Liver (tissue), 3 donors: ENCODE measurements at regions not wholly inside any gene's neighbourhood (a gene's known extent, or its start where the extent isn't known, plus 50 kb on each side); places are given as distances from the start of the nearest gene placed in this dataset.

Experiments
- RAD21 ChIP-seq, 2 donors: IDR thresholded peaks; 2 replicates each; pipeline ENCODE4 v1.6.1; 2016; ENCODE audit warnings: antibody characterized with exemption in 2 of 2, mild to moderate bottlenecking in 2 of 2
- TF ChIP-seq, protein P1 (sequence below): fragments of 150-350 bp; IDR thresholded peaks from 2 replicates; pipeline ENCODE4 v1.5.1; 2017; ENCODE audit warnings: improper control_type of control experiment, low read depth, low read length; ENCODE audit not compliant: missing input control
- TF ChIP-seq, protein P2 (sequence below): IDR thresholded peaks from 2 replicates; pipeline ENCODE4 v1.6.1; 2016; ENCODE audit warnings: antibody characterized with exemption
- donor health status: healthy.
- donor health status: healthy.

DNA sequence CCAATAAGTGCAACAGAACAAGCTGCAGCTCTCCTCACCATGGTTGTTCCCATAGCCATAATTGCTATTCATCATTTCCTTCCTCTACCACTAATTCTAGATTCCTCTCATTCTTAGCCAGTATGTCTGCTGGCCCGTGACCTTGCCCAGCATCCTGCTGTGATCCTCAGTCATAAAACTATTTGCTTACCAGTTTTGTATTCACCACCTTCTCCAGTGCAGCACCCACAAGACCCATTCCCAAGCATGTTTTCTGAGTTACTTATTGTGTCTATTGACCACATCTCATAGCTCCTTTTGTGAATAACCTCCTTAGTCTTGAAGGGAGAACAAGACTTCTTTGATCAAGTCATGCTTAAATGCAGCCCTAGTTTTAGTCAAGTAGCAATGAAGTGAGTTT is 488.0 kb upstream of the CTNND2 start:
- TF ChIP-seq RAD21 (IDR thresholded peaks at IDR 0.05), result no peak
- TF ChIP-seq, protein P1, sequence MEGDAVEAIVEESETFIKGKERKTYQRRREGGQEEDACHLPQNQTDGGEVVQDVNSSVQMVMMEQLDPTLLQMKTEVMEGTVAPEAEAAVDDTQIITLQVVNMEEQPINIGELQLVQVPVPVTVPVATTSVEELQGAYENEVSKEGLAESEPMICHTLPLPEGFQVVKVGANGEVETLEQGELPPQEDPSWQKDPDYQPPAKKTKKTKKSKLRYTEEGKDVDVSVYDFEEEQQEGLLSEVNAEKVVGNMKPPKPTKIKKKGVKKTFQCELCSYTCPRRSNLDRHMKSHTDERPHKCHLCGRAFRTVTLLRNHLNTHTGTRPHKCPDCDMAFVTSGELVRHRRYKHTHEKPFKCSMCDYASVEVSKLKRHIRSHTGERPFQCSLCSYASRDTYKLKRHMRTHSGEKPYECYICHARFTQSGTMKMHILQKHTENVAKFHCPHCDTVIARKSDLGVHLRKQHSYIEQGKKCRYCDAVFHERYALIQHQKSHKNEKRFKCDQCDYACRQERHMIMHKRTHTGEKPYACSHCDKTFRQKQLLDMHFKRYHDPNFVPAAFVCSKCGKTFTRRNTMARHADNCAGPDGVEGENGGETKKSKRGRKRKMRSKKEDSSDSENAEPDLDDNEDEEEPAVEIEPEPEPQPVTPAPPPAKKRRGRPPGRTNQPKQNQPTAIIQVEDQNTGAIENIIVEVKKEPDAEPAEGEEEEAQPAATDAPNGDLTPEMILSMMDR, result no peak
- TF ChIP-seq, protein P2, sequence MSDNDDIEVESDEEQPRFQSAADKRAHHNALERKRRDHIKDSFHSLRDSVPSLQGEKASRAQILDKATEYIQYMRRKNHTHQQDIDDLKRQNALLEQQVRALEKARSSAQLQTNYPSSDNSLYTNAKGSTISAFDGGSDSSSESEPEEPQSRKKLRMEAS, result no peak
